Neural cell (in vitro differentiated cells): ENCODE measurements at regions not wholly inside any gene's neighbourhood (a gene's known extent, or its start where the extent isn't known, plus 50 kb on each side); places are given as distances from the start of the nearest gene placed in this dataset.

ENCODE experiments used
- H2AFZ ChIP-seq: fragments of 200-600, 300-800 bp; sonication (generic), shearing (Covaris generic); 2 replicates; pipeline ENCODE4 v1.6.0; 2014; ENCODE audit warnings: low read depth, mild to moderate bottlenecking, antibody characterized with exemption, low read length, moderate library complexity
- H3F3A ChIP-seq: fragments of 200-600 bp; shearing (Covaris generic); 2 replicates; pipeline ENCODE4 v1.6.1; 2016; ENCODE audit warnings: mild to moderate bottlenecking, moderate library complexity, mixed read lengths, antibody characterized with exemption, low read length; ENCODE audit not compliant: insufficient read depth, poor library complexity, severe bottlenecking
- H3K27ac ChIP-seq: fragments of 200-600, 300-800 bp; sonication (generic), shearing (Covaris generic); 2 replicates; pipeline ENCODE4 v1.5.1; 2014; ENCODE audit warnings: mild to moderate bottlenecking, low read length, moderate library complexity
- H3K27me3 ChIP-seq: fragments of 300-800, 200-600 bp; sonication (generic), shearing (Covaris generic); 2 replicates; pipeline ENCODE4 v1.6.0; 2014; ENCODE audit warnings: mild to moderate bottlenecking, low read depth, low read length, moderate library complexity; ENCODE audit not compliant: insufficient read depth
- H3K36me3 ChIP-seq: fragments of 300-800, 200-600 bp; sonication (generic), shearing (Covaris generic); 2 replicates; pipeline ENCODE4 v1.5.1; 2014; ENCODE audit warnings: mild to moderate bottlenecking, antibody characterized with exemption, low read length, moderate library complexity; ENCODE audit not compliant: insufficient read depth
- H3K4me2 ChIP-seq: fragments of 300-800, 200-600 bp; sonication (generic), shearing (Covaris generic); 2 replicates; pipeline ENCODE4 v1.6.0; 2014; ENCODE audit warnings: mild to moderate bottlenecking, low read length
- H3K4me3 ChIP-seq: fragments of 300-800, 200-600 bp; sonication (generic), shearing (Covaris generic); 2 replicates; pipeline ENCODE4 v1.5.1; 2014; ENCODE audit warnings: mild to moderate bottlenecking, low read length, moderate library complexity
- H3K79me2 ChIP-seq: fragments of 200-600 bp; shearing (Covaris generic); replicated peaks from 2 replicates; pipeline ENCODE4 v1.6.0; 2014; ENCODE audit warnings: mild to moderate bottlenecking, low read length, moderate library complexity; ENCODE audit not compliant: insufficient read depth
- H3K9ac ChIP-seq: fragments of 300-800, 200-600 bp; sonication (generic), shearing (Covaris generic); 2 replicates; pipeline ENCODE4 v1.6.1; 2016; ENCODE audit warnings: mild to moderate bottlenecking, low read length, mixed read lengths
- H3K9me2 ChIP-seq: fragments of 200-600 bp; shearing (Covaris generic); 2 replicates; pipeline ENCODE4 v1.6.1; 2016; ENCODE audit warnings: mild to moderate bottlenecking, low read length, mixed read lengths; ENCODE audit not compliant: insufficient read depth
- H3K9me3 ChIP-seq: fragments of 200-600, 300-800 bp; sonication (generic), shearing (Covaris generic); 2 replicates; pipeline ENCODE4 v1.6.1; 2016; ENCODE audit warnings: mild to moderate bottlenecking, mixed run types, low read length, moderate library complexity, mixed read lengths
- H4K20me1 ChIP-seq: fragments of 200-600 bp; shearing (Covaris generic); 2 replicates; pipeline ENCODE4 v1.6.1; 2016; ENCODE audit warnings: mild to moderate bottlenecking, mixed run types; ENCODE audit not compliant: insufficient read depth
- EP300 ChIP-seq: fragments of 450-650 bp; conservative IDR thresholded peaks from 2 replicates; pipeline ENCODE4 v1.6.1; 2014; ENCODE audit warnings: antibody characterized with exemption, mild to moderate bottlenecking, moderate library complexity; ENCODE audit not compliant: poor library complexity, severe bottlenecking
- EZH2 ChIP-seq: fragments of 200-600, 300-800 bp; shearing (Covaris generic), sonication (generic); IDR thresholded peaks from 2 replicates; pipeline ENCODE4 v1.6.1; 2014; ENCODE audit warnings: antibody characterized with exemption, low read length, borderline replicate concordance, mild to moderate bottlenecking; ENCODE audit not compliant: insufficient read depth, poor library complexity, severe bottlenecking
- MXI1 ChIP-seq: fragments of 450-650 bp; conservative IDR thresholded peaks from 2 replicates; pipeline ENCODE4 v1.6.1; 2014; ENCODE audit warnings: antibody characterized with exemption, mild to moderate bottlenecking; ENCODE audit not compliant: poor library complexity, severe bottlenecking
- POLR2AphosphoS5 ChIP-seq: IDR thresholded peaks from 2 replicates; pipeline ENCODE4 v1.6.1; 2012
- RAD21 ChIP-seq: fragments of 450-650 bp; conservative IDR thresholded peaks from 2 replicates; pipeline ENCODE4 v1.6.1; 2014; ENCODE audit warnings: antibody characterized with exemption, mild to moderate bottlenecking, moderate library complexity
- SMC3 ChIP-seq: fragments of 450-650 bp; conservative IDR thresholded peaks from 2 replicates; pipeline ENCODE4 v1.6.1; 2014; ENCODE audit warnings: antibody characterized with exemption, mild to moderate bottlenecking, moderate library complexity; ENCODE audit not compliant: poor library complexity
- TAF1 ChIP-seq: IDR thresholded peaks from 2 replicates; pipeline ENCODE4 v1.6.1; 2012; ENCODE audit warnings: low read depth
- TF ChIP-seq, protein P1 (sequence below): IDR thresholded peaks from 2 replicates; pipeline ENCODE4 v1.6.1; 2012; ENCODE audit warnings: borderline replicate concordance
- TF ChIP-seq, protein P2 (sequence below): fragments of 450-650 bp; IDR thresholded peaks from 2 replicates; pipeline ENCODE4 v1.5.1; 2014; ENCODE audit warnings: antibody characterized with exemption, mild to moderate bottlenecking, moderate library complexity; ENCODE audit not compliant: poor library complexity, severe bottlenecking

DNA sequence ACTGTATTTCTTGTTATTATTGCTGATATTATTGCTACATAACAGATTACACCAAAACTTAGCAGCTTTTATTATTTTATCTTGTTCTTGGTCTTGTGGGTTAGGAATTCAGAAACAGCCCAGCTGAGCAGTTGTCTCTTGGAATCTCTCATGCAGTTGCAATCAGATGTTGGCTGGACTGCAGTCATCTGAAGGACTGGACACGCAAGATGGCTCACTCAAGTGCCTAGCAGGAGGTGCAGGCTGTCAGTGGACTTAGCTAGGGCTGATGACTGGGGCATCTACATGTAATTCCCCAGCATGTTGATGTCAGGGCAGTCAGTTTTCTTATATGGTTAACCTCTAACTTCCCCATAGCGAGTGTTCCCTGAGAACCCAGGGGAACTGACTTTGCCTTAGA, 128.6 kb upstream of the PLCB4 start:
- Histone ChIP-seq H4K20me1 (no peaks in the 10 kb centered on the region), H3K4me2 (no peak overlapping the region), H2AFZ (no peak overlapping the region), H3K27ac (no peak overlapping the region), H3K9ac (no peak overlapping the region), H3K9me3 (no peaks in the 10 kb centered on the region), H3K4me3 (no peak overlapping the region), H3K9me2 (no peaks in the 10 kb centered on the region), H3K79me2 (no peaks in the 10 kb centered on the region), H3K27me3 (no peaks in the 10 kb centered on the region), H3F3A (no peaks in the 10 kb centered on the region), H3K36me3 (no peaks in the 10 kb centered on the region)
- TF ChIP-seq POLR2AphosphoS5: no peak
- TF ChIP-seq, protein P1, sequence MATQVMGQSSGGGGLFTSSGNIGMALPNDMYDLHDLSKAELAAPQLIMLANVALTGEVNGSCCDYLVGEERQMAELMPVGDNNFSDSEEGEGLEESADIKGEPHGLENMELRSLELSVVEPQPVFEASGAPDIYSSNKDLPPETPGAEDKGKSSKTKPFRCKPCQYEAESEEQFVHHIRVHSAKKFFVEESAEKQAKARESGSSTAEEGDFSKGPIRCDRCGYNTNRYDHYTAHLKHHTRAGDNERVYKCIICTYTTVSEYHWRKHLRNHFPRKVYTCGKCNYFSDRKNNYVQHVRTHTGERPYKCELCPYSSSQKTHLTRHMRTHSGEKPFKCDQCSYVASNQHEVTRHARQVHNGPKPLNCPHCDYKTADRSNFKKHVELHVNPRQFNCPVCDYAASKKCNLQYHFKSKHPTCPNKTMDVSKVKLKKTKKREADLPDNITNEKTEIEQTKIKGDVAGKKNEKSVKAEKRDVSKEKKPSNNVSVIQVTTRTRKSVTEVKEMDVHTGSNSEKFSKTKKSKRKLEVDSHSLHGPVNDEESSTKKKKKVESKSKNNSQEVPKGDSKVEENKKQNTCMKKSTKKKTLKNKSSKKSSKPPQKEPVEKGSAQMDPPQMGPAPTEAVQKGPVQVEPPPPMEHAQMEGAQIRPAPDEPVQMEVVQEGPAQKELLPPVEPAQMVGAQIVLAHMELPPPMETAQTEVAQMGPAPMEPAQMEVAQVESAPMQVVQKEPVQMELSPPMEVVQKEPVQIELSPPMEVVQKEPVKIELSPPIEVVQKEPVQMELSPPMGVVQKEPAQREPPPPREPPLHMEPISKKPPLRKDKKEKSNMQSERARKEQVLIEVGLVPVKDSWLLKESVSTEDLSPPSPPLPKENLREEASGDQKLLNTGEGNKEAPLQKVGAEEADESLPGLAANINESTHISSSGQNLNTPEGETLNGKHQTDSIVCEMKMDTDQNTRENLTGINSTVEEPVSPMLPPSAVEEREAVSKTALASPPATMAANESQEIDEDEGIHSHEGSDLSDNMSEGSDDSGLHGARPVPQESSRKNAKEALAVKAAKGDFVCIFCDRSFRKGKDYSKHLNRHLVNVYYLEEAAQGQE: no peak
- no peak for TF ChIP-seq RAD21
- no peak for TF ChIP-seq EP300
- TF ChIP-seq, protein P2, sequence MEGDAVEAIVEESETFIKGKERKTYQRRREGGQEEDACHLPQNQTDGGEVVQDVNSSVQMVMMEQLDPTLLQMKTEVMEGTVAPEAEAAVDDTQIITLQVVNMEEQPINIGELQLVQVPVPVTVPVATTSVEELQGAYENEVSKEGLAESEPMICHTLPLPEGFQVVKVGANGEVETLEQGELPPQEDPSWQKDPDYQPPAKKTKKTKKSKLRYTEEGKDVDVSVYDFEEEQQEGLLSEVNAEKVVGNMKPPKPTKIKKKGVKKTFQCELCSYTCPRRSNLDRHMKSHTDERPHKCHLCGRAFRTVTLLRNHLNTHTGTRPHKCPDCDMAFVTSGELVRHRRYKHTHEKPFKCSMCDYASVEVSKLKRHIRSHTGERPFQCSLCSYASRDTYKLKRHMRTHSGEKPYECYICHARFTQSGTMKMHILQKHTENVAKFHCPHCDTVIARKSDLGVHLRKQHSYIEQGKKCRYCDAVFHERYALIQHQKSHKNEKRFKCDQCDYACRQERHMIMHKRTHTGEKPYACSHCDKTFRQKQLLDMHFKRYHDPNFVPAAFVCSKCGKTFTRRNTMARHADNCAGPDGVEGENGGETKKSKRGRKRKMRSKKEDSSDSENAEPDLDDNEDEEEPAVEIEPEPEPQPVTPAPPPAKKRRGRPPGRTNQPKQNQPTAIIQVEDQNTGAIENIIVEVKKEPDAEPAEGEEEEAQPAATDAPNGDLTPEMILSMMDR: no peak
- TF ChIP-seq EZH2: no peak
- no peak for TF ChIP-seq MXI1
- no peak for TF ChIP-seq TAF1
- no peak for TF ChIP-seq SMC3

DNA sequence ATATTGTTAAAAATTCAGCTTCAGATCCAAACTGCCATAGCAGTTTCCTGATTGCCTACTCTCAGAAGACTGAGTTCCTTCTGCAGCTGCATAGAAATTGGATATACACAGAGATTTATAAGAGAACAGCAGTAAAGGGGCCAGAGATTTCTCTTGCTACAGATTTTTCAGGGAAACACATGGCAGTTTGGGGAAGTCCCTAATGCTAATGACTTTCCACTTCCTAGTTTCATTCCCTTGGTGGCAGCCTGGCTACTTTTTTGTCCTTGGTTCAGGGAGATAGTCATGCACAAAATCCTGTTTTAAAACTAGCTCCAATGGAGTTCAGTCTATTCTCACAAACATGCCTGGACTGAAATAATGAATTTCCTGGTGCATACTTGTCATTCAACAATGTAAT, 125.3 kb upstream of the PLCB4 start:
- Histone ChIP-seq H3F3A (no peaks in the 10 kb centered on the region), H3K36me3 (no peaks in the 10 kb centered on the region), H3K4me2 (no peak overlapping the region), H3K27me3 (no peaks in the 10 kb centered on the region), H4K20me1 (no peaks in the 10 kb centered on the region), H3K79me2 (no peaks in the 10 kb centered on the region), H3K9me2 (no peaks in the 10 kb centered on the region), H3K4me3 (no peak overlapping the region), H3K27ac (no peak overlapping the region), H2AFZ (no peak overlapping the region), H3K9ac (no peak overlapping the region), H3K9me3 (no peaks in the 10 kb centered on the region)
- no peak for TF ChIP-seq SMC3
- no peak for TF ChIP-seq POLR2AphosphoS5
- TF ChIP-seq, protein P1: no peak
- no peak for TF ChIP-seq TAF1
- TF ChIP-seq EZH2: no peak
- no peak for TF ChIP-seq EP300
- no peak for TF ChIP-seq MXI1
